Nephron (organoid): ENCODE measurements at regions not wholly inside any gene's neighbourhood (a gene's known extent, or its start where the extent isn't known, plus 50 kb on each side); places are given as distances from the start of the nearest gene placed in this dataset.

Experiments
- H3K27ac Mint-ChIP-seq, 3 experiments: 2 replicates each; pipeline ENCODE4 v1.8.0; 2020; ENCODE audit warnings: mixed read lengths in 3 of 3, mild to moderate bottlenecking in 2 of 3, moderate library complexity in 1 of 3
- H3K27me3 Mint-ChIP-seq: 2 replicates; pipeline ENCODE4 v1.8.0; 2021; ENCODE audit warnings: low read depth, mild to moderate bottlenecking, moderate library complexity, mixed read lengths
- H3K36me3 Mint-ChIP-seq: 2 replicates; pipeline ENCODE4 v1.8.0; 2020; ENCODE audit warnings: low read depth, mixed read lengths
- H3K4me1 Mint-ChIP-seq: 2 replicates; pipeline ENCODE4 v1.8.0; 2020; ENCODE audit warnings: mixed read lengths
- H3K4me3 Mint-ChIP-seq, 3 experiments: 2 replicates each; pipeline ENCODE4 v1.8.0; 2020; ENCODE audit warnings: mild to moderate bottlenecking in 3 of 3, mixed read lengths in 3 of 3, moderate library complexity in 2 of 3
- H3K9me3 Mint-ChIP-seq: 2 replicates; pipeline ENCODE4 v1.8.0; 2020; ENCODE audit warnings: mixed read lengths
- CTCF ChIP-seq, 3 experiments: fragments of 200-600 bp; sonication (generic); IDR thresholded peaks; one replicate each; pipeline ENCODE4 v1.5.0; 2021; ENCODE audit warnings: antibody characterized with exemption in 3 of 3; ENCODE audit not compliant: unreplicated experiment in 3 of 3

- H3K27me3 Mint-ChIP-seq: no peaks in the 10 kb centered on the region
- H3K4me3 Mint-ChIP-seq: peak overlapping the region in 1 of 3 experiments; percentile 2
- no peak for TF ChIP-seq CTCF (IDR thresholded peaks at IDR 0.05; ENCODE audit: unreplicated experiment in 3 of 3)
- peak overlapping the region; percentile 42 to 98 (median 96) for H3K27ac Mint-ChIP-seq
- peaks cover 50% of the 10 kb centered on the region for H3K4me1 Mint-ChIP-seq
- H3K9me3 Mint-ChIP-seq: peaks cover under 1% of the 10 kb centered on the region
- no peaks in the 10 kb centered on the region for H3K36me3 Mint-ChIP-seq
Measured at GRCh38 chr6:132132422-132132821, 181.2 kb upstream of the CCN2 start.

GRCh38 chr6:132131758-132132157 is 180.6 kb upstream of the CCN2 start:
- Mint-ChIP-seq H3K4me3 (peak overlapping the region in 1 of 3 experiments; percentile 34), H3K27ac (peak overlapping the region; percentile 82 to 98 (median 96)), H3K36me3 (no peaks in the 10 kb centered on the region), H3K9me3 (peaks cover 3% of the 10 kb centered on the region), H3K4me1 (peaks cover 46% of the 10 kb centered on the region), H3K27me3 (no peaks in the 10 kb centered on the region)
- TF ChIP-seq CTCF (IDR thresholded peaks at IDR 0.05; ENCODE audit: unreplicated experiment in 3 of 3): no peak

GRCh38 chr6:132131351-132131750 is 180.2 kb upstream of the CCN2 start:
- Mint-ChIP-seq H3K9me3 (peaks cover 3% of the 10 kb centered on the region), H3K27me3 (no peaks in the 10 kb centered on the region), H3K4me3 (peak overlapping the region in 1 of 3 experiments; percentile 34), H3K4me1 (peaks cover 45% of the 10 kb centered on the region), H3K27ac (peak overlapping the region; percentile 82 to 98 (median 96)), H3K36me3 (no peaks in the 10 kb centered on the region)
- no peak for TF ChIP-seq CTCF (IDR thresholded peaks at IDR 0.05; ENCODE audit: unreplicated experiment in 3 of 3)

- Mint-ChIP-seq H3K4me3 (peak overlapping the region in 1 of 3 experiments; percentile 13), H3K9me3 (peaks cover 3% of the 10 kb centered on the region), H3K27ac (peak overlapping the region; percentile 82 to 98 (median 96)), H3K36me3 (no peaks in the 10 kb centered on the region), H3K27me3 (no peaks in the 10 kb centered on the region), H3K4me1 (peaks cover 45% of the 10 kb centered on the region)
- no peak for TF ChIP-seq CTCF (IDR thresholded peaks at IDR 0.05; ENCODE audit: unreplicated experiment in 3 of 3)
Measured at GRCh38 chr6:132130626-132131298, 179.6 kb upstream of the CCN2 start.

- peaks cover 3% of the 10 kb centered on the region for H3K9me3 Mint-ChIP-seq
- peak overlapping the region in 1 of 3 experiments; percentile 40 for H3K27ac Mint-ChIP-seq
- TF ChIP-seq CTCF (IDR thresholded peaks at IDR 0.05; ENCODE audit: unreplicated experiment in 3 of 3): no peak
- H3K27me3 Mint-ChIP-seq: no peaks in the 10 kb centered on the region
- H3K4me3 Mint-ChIP-seq: no peak overlapping the region
- peaks cover 42% of the 10 kb centered on the region for H3K4me1 Mint-ChIP-seq
- no peaks in the 10 kb centered on the region for H3K36me3 Mint-ChIP-seq
Measured at GRCh38 chr6:132128424-132128823, 177.3 kb upstream of the CCN2 start.

GRCh38 chr6:132126150-132126549 is 175.0 kb upstream of the CCN2 start:
- no peak for TF ChIP-seq CTCF (IDR thresholded peaks at IDR 0.05; ENCODE audit: unreplicated experiment in 3 of 3)
- no peaks in the 10 kb centered on the region for H3K27me3 Mint-ChIP-seq
- peaks cover 3% of the 10 kb centered on the region for H3K9me3 Mint-ChIP-seq

More at GRCh38 chr6:132126150-132126549, 175.0 kb upstream of the CCN2 start:
- Mint-ChIP-seq H3K4me1 (peaks cover 36% of the 10 kb centered on the region), H3K27ac (no peak overlapping the region), H3K36me3 (no peaks in the 10 kb centered on the region), H3K4me3 (no peak overlapping the region)
